IPS-18c (cell line): ENCODE measurements at regions not wholly inside any gene's neighbourhood (a gene's known extent, or its start where the extent isn't known, plus 50 kb on each side); places are given as distances from the start of the nearest gene placed in this dataset.
"Not testable (repeated sequence)": the region's sequence is repeated elsewhere in the genome, so short reads cannot be mapped to it uniquely, and the experiment has no call there.

Source experiments
- H3K4me3 ChIP-seq: 2 replicates; pipeline ENCODE4 v1.7.0; 2013; ENCODE audit warnings: low read depth, mild to moderate bottlenecking, low read length, moderate library complexity; ENCODE audit not compliant: insufficient read depth
- H3K9me3 ChIP-seq: one replicate; pipeline ENCODE4 v1.6.1; 2013; ENCODE audit warnings: mild to moderate bottlenecking, low read length, moderate library complexity; ENCODE audit not compliant: control insufficient read depth, insufficient read depth

DNA sequence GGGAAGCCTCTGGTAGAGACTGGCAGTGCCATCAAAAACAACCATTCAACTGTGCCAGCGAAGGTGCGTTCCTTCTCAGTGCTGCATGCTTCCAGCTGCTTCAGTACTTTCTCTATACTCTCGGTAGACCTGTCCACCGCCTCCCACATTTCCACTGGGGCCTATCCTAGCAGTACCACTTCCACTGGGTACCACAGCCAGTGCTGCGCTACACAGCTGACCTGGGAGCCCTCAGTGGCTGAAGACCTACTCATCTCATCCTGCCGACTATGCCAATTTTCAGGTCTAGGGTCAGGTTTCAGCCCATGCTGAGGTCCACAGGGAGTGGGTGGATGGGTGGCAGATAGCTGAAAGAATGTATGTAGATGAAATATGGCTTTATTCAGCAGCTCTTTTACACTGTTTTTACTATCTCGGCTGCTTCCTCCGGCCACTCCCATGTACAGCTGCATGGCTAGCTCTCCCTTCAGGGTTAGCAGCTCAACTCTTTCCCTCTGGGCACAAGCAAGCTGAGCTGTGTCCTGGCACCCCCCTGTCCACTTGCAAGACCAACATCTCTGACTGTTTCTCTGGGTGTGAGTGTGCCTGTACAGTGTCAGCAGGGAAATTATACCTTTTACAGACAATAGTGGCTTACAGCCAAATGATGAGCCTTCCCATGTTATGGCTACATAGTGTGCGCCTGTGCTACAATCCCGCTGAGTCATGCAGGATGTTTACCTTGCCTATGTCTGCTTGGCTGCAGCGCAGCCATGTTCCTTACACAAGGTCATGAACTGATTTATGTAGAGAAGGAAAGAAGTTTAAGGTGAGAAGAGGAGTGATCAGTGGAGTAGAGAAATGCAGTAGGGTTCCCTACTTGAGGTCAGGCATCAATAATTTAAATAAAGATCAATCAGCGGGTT, 125.7 kb upstream of the DDHD1 start:
- Histone ChIP-seq H3K4me3 (no peak overlapping the region; the same call in 1 of the 2 replicates), H3K9me3 (peaks cover 3% of the 10 kb centered on the region)

DNA sequence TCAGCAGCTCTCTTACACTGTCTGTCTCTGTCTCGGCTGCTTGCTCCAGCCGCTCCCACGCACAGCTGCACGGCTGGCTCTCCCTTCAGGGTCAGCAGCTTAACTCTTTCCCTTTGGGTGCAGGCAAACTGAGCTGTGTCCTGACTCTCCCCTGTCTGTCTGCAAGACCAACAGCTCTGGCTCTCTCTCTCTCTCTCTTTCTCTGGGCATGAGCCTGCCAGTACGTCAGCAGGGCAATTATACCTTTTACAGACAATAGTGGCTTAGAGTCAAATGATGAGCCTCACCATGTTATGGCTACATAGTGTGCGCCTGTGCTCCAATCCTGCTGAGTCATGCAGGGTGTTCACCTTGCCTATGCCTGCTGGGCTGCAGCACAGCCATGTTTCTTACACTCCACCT, 120.5 kb upstream of the DDHD1 start:
- Histone ChIP-seq H3K9me3 (peaks cover 2% of the 10 kb centered on the region), H3K4me3 (no peak overlapping the region)

GRCh38 chr14:53265025-53265424, 111.9 kb upstream of the DDHD1 start:
- H3K9me3 ChIP-seq = peaks cover 3% of the 10 kb centered on the region
- no peak overlapping the region for H3K4me3 ChIP-seq

DNA sequence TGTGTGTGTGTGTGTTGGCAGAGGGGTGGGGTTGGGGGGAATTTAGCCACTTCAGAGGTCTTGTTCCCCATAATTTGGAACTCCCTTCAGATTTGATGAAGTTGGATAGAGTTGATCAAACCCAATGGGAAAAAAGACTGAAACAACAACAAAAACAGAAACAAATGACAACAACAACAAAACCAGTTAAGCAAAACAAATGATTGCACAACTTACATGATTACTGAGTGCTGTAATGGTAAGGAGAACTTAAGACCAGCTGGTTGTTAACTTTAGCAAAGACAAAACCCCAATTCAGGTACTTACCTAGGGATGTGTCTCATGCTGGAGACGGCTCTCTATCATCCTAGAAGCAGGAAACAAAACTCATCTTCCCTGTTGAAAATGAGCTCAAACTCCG, 107.8 kb upstream of the DDHD1 start:
- H3K9me3 ChIP-seq = peaks cover 3% of the 10 kb centered on the region

DNA sequence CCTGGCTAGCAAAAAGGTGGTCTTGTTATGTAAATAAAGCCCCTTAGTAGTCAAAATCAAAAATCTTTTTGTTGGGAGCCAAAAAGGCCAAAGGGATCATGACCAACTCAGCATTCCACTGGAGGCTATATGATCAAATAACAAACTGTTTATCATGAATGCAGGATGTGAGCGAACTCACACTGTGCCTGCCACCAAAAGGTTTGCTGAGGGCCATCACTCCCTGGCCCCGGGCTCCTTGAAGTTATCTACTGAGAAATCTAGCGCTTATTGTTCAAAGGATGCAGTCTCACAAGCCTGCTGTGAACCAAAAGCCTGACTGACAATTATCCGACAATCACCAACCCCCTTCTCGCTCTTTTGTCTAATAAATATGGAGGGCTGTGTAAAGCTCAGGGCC, 107.2 kb upstream of the DDHD1 start:
- H3K9me3 ChIP-seq = peaks cover 5% of the 10 kb centered on the region
- no peak overlapping the region for H3K4me3 ChIP-seq

More for the DNA sequence above, 107.8 kb upstream of the DDHD1 start:
- no peak overlapping the region for H3K4me3 ChIP-seq

DNA sequence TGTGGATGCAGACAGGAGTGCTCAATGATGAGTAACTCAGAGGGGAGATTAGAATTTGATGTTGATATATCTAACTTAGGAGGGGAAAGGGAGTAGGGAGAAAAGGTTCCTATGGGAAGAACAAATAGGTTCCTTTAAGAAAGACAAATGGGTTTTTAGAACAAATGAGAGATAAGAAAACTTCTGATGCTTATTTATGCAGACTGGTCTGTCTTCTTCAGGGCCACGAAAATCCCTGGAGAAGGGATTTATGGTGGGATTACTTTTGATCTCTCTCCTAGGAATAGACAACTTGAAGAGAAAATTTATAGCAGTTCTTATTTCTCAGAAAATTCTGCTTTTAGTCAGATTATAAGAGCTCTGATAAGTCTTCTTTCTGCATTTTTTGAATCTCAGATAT, 99.0 kb upstream of the DDHD1 start:
- Histone ChIP-seq H3K4me3 (no peak overlapping the region), H3K9me3 (peaks cover 2% of the 10 kb centered on the region)

- Histone ChIP-seq H3K9me3 (peaks cover 1% of the 10 kb centered on the region), H3K4me3 (no peak overlapping the region)
These were observed 95.9 kb upstream of the DDHD1 start for GRCh38 chr14:53249059-53249458.

DNA sequence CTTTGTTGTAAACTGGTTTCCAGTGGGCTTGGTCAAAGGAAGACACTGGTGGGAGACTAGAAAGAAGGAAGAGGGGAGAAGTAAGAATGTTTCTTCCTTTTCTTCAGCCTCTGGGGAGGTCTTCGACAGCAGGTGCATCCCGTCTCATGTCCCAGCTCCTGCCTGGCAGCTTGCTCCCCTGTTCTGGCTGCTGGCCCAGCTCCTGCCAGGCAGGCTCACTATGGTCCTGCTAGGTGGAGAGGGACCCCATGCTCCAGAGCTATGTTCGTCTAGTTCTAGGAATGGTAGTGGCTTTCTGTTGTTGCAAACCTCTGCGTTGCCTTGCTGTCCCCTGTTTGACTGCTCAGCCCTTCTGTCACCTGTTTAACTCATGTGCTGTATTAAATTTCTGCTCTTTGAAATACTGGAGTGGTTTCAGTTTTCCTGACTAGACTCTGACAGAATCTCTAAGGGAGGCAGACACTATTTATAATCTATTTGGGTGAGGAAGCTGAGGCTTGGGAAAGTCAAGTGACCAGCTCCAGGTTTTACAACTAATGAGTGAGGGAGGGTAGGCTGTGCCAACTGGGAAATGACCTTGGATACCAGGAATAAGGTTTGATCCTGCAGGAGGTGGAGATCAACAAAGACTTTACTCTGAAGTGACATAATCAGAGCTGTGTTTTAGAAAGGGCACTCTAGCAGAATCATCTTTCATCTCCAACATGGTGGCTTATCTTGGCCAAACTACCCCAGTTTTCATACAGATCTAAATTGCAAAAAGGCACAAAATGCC, 94.7 kb upstream of the DDHD1 start:
- Histone ChIP-seq H3K9me3 (peaks cover 5% of the 10 kb centered on the region), H3K4me3 (no peak overlapping the region)

DNA sequence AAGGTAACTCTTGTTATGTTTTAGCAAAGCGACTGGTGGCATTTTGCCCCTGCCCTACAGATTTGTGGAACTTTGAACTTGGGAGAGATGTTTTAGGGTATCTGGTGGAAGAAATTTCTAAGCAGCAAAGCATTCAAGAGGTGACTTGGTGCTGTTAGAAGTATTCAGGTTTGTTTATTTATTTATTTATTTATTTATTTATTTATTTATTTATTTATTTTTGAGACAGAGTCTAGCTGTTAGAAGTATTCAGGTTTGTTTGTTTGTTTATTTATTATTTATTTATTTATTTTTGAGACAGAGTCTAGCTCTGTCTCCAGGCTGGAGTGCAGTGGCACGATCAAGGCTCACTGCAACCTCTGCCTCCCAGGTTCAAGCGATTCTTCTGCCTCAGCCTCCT, 89.8 kb upstream of the DDHD1 start:
- not testable (repeated sequence) for H3K9me3 ChIP-seq, H3K4me3 ChIP-seq

- Histone ChIP-seq H3K4me3 (no peak overlapping the region), H3K9me3 (no peaks in the 10 kb centered on the region)
These were observed 84.4 kb upstream of the DDHD1 start for GRCh38 chr14:53237488-53237887.

DNA sequence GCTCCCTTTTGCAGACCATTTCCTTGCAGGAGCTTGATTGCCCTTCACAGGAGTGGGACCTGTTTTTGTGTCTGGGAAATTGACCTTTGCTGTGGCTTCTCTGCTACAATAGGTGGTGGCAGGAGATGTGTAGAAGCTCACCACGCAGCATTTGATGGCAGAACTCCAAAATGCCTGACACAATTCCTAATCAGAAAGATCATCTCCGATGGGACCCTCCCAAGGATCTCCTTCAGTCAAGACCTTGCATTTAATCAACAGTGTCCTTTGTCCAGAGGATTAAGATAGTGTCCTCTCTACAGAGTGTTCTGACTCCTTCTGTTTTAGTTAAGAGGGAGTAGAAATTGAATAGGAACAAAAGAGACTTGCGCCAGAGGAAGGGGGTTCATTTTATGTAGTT, 83.6 kb upstream of the DDHD1 start:
- Histone ChIP-seq H3K4me3 (no peak overlapping the region), H3K9me3 (no peaks in the 10 kb centered on the region)

- H3K9me3 ChIP-seq = no peaks in the 10 kb centered on the region
- no peak overlapping the region for H3K4me3 ChIP-seq
These were observed 78.0 kb upstream of the DDHD1 start for GRCh38 chr14:53231171-53231570.

DNA sequence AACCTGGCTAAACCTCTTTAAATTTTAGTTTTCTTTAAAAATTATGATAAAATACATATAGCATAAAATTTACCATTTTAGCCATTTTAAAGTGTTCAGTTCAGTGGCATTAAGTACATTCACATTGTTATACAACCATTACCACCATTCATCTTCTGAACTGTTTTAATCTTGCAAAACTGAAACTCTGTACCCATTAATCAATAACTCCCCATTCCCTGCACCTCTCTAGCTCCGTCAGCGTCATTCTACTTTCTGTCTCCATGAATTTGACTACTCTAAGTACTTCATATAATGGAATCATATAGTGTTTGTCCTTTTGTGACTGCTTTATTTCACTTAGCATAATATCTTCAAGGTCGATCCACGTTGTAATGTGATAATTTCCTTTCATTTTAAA, 75.8 kb upstream of the DDHD1 start:
- H3K4me3 ChIP-seq = no peak overlapping the region
- no peaks in the 10 kb centered on the region for H3K9me3 ChIP-seq

- H3K4me3 ChIP-seq = no peak overlapping the region
These were observed 74.1 kb upstream of the DDHD1 start for GRCh38 chr14:53227154-53227718.

GRCh38 chr14:53226553-53226952, 73.4 kb upstream of the DDHD1 start:
- Histone ChIP-seq H3K4me3 (no peak overlapping the region), H3K9me3 (no peaks in the 10 kb centered on the region)

More at GRCh38 chr14:53227154-53227718, 74.1 kb upstream of the DDHD1 start:
- no peaks in the 10 kb centered on the region for H3K9me3 ChIP-seq

DNA sequence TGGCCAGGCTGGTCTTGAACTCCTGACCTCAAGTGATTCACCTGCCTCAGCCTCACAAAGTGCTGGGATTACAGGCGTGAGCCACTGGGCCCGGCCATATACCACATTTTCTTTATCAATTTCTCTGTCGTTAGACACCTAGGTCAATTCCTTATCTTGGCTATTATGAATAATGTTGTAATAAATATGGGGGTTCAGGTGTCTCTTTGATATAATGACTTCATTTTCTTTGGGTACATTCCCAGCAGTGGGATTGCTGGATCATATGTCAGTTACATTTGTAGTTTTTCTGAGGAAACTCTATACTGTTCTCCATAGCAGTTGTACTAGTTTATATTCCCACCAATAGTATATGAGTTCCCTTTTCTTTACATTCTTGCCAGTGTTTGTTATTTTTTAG, 67.8 kb upstream of the DDHD1 start:
- no peak overlapping the region for H3K4me3 ChIP-seq
- H3K9me3 ChIP-seq = peaks cover 2% of the 10 kb centered on the region

- Histone ChIP-seq H3K4me3 (peak overlapping the region; percentile 52; the same call in 1 of the 2 replicates), H3K9me3 (peaks cover 4% of the 10 kb centered on the region)
These were observed 65.0 kb upstream of the DDHD1 start for GRCh38 chr14:53218161-53218560.
